Keratinocyte (primary cell): ENCODE measurements at regions not wholly inside any gene's neighbourhood (a gene's known extent, or its start where the extent isn't known, plus 50 kb on each side); places are given as distances from the start of the nearest gene placed in this dataset.

Source experiments
- EZH2 ChIP-seq: IDR thresholded peaks from one replicate; pipeline ENCODE4 v1.6.1; 2012; ENCODE audit warnings: inconsistent platforms, mild to moderate bottlenecking, low read length, moderate library complexity
- TF ChIP-seq, protein P1 (sequence below), 3 experiments: IDR thresholded peaks in 1 of 3; conservative IDR thresholded peaks in 1 of 3; optimal IDR thresholded peaks in 1 of 3; 2 replicates in 2 of 3; 3 replicates in 1 of 3; pipeline versions ENCODE3 to v1.5.1; 2011; ENCODE audit warnings: low read length in 3 of 3, mild to moderate bottlenecking in 3 of 3, moderate library complexity in 2 of 3, control low read depth in 1 of 3, inconsistent platforms in 1 of 3; ENCODE audit not compliant: insufficient read depth in 2 of 3; ENCODE audit errors: extremely low read depth in 1 of 3

DNA sequence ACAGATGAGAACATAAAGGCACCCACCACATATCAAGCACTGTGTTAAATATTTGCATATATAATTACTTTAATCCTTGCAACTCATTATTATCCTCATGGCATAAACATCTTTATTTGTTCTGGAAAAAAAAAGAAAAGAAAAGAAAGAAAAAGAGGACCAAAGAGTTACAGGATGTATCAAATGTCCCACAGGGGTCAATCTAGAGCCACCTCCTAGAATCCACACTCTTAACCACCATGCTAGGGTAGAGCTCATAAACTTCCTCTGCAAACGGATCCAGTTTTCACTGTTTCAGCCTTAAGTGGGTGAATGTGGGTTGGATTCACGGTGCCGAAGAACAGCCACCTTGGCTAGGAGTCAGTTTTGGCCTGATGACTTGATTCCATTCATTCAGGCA lies 171.1 kb upstream of the PPARGC1A start:
- TF ChIP-seq, protein P1, sequence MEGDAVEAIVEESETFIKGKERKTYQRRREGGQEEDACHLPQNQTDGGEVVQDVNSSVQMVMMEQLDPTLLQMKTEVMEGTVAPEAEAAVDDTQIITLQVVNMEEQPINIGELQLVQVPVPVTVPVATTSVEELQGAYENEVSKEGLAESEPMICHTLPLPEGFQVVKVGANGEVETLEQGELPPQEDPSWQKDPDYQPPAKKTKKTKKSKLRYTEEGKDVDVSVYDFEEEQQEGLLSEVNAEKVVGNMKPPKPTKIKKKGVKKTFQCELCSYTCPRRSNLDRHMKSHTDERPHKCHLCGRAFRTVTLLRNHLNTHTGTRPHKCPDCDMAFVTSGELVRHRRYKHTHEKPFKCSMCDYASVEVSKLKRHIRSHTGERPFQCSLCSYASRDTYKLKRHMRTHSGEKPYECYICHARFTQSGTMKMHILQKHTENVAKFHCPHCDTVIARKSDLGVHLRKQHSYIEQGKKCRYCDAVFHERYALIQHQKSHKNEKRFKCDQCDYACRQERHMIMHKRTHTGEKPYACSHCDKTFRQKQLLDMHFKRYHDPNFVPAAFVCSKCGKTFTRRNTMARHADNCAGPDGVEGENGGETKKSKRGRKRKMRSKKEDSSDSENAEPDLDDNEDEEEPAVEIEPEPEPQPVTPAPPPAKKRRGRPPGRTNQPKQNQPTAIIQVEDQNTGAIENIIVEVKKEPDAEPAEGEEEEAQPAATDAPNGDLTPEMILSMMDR (optimal IDR thresholded peaks at IDR 0.05 in 1 of 3, IDR thresholded peaks at IDR 0.05 in 1 of 3, conservative IDR thresholded peaks at IDR 0.05 in 1 of 3; ENCODE audit: extremely low read depth in 1 of 3, insufficient read depth in 2 of 3, low read length in 3 of 3), result no peak
- TF ChIP-seq EZH2, result no peak
